ENCODE measurements at regions not wholly inside any gene's neighbourhood (a gene's known extent, or its start where the extent isn't known, plus 50 kb on each side); places are given as distances from the start of the nearest gene placed in this dataset.

DNA sequence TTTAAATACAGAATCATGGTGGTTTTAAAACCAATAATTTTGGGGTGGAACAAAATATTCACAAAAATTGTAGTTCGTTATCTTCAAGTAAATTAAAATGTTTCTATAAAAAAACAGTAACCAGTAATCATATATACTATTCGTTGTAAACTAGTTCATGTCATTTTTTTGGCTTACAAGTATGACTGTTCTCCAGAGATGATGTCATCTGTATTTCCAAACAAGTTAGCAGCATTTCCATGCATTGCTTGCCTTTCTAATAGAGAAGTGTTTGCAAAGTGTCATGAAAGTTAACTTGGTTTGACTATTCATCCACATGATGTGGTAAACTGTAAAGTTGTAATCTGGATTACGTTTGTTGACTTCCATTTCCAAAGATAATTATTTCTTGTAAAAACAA lies 717.9 kb upstream of the ADAMTS16 start:
- no peak for DNase-seq

DNA sequence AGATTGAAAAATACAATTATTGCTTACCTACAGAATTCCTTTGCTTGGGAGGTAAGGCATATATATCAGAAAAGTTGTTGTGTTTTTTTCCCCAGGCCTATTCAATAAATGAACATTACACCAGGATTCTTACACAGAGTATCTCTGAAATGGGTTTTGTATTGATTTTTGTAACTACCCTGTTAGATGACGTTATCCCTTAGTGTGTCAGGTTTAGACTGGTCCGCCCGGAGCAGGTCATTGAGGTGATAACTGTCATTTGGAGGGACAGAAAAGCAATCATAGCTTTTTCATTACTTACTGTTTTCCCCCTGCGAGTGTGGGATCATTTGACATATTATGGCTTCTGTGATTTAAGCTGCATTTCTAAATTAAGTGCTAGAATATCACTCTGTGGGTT lies 715.2 kb upstream of the ADAMTS16 start:
- no peak for DNase-seq

DNA sequence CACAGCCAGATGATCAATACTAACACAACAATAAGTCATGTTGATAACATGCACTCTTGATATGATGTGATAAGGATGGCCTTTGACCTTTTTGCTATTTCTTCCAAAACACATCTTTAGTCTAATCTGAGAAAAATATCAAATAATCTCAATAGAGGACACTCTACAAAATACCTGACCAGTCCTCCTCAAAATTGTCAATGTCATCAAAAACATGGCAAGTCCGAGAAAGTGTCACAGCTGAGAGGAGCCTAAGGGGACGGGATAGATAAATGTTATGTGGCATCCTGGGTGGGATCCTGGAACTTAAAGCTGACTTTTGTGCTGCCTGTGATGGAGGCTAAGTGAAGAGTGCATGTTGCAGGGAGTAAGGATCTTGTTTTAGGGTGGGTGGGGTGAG lies 699.6 kb upstream of the ADAMTS16 start:
- DNase-seq, result no peak

DNA sequence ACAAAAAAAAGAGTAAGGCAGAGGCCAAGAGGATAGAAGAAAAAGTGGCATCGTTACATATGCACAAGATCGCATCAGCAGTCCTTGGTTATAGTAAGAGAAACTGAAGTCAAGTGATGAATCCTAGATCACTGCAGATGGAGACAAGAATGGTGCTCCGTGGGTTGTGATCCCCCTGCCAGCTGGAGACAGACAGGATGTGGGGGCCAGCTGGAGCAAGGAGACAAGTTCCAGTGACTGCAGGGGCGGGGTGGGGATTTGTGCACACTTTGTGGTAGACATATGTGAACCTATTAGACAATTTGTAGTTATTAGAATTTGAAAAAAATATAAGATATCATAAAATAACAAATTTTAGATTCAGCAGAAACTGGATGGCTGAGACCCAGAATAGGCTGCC lies 697.9 kb upstream of the ADAMTS16 start:
- no peak for DNase-seq

GRCh38 chr5:4447657-4448056 lies 692.5 kb upstream of the ADAMTS16 start:
- DNase-seq, result no peak

DNA sequence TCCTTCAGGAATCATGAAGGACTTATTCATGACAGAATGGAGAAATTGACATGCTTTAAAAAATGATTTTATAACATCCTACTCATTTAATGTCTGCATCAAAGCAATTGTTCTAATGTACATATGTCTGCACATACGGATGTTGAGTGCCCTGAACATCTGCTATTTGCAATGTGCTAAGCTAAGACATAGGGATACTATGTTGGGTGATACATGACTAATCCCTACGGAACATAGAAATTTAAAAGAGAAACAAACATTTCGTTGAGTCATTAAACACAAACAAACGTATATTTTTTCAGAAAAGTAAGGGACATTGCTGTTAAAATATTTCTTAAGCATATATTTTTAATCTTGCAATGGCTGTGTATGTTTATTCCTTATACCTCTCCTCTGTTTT lies 686.5 kb upstream of the ADAMTS16 start:
- DNase-seq, result no peak

DNA sequence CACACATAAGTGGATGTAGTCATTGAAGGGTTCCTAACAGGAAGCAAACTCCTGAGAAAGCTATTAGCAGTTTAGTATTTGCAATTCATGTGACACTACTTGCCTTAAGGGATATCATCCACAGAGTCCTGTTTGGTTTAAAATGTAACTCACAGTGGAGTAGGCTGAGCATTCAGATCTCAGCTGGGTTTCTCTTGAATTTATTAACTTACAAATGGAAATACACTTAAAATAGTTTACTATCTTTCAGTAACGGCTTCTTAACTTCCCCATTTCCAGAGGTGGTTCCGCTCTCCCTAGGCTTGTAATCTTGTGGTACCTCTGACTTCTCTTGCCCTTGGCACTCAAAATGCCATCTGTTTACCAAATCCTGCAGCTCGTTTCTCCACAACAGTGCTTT lies 660.7 kb upstream of the ADAMTS16 start:
- DNase-seq, result no peak

DNA sequence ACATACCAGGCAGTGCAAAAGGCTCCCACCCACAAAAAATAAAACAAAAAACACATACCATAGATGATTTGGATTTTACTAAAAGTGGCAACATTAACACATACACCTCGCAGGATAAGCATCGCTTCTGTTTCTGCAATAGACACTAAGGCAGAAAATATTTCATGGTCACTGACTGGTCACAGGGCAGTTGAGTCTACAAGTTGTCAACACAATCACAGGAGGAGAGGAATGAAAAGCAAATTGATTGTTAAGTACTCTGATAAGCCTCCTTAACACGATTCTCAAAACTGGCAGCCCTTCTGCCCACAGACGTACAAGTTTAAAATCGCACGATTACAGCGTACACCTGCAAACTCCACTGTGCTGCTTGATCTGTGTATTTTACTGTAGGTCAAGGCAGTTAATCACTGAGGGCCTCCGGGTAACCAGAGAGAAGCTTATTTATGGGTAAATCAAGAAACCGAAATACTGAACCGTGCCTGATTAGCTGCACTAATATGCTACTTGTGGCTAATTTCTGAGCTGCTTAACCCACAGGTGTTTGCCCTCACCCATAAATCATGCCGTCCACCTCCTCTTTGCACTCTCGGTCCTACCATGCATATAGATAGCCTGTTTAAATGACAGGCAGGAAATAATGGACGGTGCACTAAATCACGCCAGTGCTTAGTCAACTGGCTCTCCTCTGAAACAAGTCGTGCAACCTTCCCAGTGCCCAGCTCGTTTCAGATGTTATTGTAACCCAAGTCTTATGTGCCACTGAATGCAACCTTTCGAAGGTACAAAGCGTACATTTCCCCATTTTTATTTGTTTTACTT lies 659.4 kb upstream of the ADAMTS16 start:
- DNase-seq, result no peak

DNA sequence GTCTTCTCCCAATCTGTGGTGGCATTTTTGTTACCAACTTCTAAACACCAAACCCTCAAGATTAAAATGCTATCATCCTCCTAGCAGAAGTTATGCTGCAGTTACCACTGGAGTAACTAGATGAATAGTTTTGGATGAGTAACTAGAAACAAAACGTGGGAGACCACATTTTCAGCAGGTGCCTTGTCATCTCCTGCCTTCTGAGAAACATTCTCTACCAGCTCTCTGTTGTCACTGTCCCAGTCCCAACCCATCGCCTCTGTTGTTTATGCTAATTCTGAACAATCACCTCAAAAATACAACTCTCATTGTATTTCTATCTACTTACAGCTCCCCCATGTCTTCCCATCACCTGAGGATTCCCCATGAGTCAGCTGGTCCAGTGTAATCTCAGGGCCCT lies 652.5 kb upstream of the ADAMTS16 start:
- no peak for DNase-seq

GRCh38 chr5:4511996-4512656 lies 628.0 kb upstream of the ADAMTS16 start:
- DNase-seq, result no peak

DNA sequence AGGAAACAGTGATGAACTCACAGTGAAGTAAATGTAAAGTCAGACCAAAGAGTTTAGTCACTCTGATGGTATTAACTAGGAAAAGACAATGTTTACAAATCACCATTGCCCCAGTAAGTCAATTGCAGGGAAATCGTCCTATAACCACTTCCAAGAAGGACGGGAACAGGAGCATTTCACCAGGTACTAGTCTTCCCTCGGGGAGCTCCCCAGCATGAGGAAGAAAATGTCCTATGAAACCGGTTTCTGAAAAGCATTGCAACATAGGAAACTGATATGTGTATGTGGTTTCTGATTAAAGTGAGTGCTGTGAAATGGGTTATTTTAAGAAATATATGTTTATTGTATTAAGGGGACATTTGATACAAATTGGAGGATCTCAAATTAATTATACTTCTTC lies 626.7 kb upstream of the ADAMTS16 start:
- no peak for DNase-seq

DNA sequence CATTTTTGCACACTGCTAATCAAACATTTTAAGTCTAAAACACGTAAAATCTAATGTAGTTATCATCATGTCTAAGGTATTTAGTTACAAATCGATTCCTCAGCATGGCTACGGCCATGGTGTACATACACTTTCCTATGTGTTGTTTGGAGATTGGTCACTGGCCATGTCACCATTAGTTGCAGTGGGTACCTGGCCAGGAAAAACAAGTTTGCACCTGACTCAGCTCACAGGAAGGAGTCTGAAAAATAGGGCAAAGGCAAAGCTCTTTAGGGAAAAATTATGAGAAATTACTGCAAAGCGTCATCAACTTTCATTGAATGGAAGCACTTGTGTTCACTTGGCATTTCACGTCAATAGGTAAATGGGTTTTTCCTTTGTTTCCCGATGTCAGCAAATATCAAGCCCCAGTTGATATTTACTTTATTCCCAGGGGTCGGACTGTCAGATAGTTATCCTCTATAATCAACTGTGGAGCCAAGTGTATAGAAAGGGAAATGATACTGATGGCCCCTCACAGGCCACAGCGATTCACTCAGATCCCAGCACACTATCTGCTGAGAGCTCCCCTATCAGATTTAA lies 626.0 kb upstream of the ADAMTS16 start:
- DNase-seq, result no peak

- no peak for DNase-seq
Observed at GRCh38 chr5:4518903-4519672, 621.0 kb upstream of the ADAMTS16 start.

DNA sequence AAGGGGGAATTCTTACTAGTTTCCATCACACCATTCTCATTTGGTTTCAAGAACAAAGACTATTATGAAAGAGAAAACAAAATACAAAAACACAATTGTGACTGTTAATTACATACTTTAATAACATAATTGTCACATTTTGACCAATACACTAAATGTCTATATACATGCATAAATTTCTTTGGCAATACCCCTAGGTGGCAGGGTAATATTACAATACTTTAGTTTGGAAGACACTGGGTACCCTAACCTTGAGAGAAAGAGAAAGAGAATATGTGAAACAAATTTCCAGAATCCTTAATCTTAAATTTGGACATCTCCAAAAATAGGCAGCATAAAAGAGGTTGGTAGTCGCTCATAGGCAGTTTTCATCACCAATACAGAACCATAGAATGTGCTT lies 619.6 kb upstream of the ADAMTS16 start:
- DNase-seq, result no peak

GRCh38 chr5:4523038-4523437 lies 617.1 kb upstream of the ADAMTS16 start:
- no peak for DNase-seq

DNA sequence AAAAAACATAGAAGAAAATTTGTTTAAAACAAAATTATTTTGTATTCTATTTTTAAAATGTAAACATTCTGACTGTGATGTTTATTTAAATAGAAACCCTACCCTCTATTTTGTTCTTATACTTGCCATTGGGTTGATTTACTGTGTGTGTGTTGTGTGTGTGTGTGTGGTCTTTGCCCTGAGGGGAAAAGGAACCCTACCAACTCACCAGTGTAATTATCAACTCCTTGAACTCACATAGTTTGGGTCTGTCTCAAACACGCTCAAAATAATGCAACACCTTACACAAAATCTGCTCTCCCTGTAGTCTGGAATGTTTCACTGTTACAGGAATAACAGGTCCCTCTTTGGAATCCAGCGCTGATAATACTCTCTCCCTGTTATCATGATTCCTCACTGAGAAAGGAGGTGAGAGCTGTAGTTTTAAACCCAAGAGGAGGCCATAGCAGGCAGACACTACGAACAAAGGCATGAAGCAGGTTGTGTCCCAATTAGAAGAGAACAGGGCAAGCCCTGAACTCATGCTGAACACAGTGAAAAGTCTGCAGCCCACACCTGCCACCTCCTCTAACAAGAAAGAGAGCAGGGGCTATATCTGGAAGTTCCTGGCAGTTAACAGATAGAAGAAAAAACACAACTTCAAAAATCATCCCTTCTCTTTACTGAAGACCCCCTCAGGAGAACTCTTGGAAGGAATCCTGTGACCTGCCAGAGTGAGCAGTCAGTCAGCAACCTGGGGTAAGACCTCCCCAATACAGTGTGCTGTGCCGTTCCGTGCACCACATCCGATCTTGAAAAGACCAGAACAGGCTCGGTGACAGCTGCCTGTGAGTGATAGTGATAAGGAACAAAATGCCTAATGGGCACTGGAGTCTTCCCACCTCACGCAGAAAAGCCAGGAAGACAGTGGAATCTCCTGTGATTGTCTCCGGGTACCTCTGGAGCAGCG lies 608.1 kb upstream of the ADAMTS16 start:
- DNase-seq, result no peak

DNA sequence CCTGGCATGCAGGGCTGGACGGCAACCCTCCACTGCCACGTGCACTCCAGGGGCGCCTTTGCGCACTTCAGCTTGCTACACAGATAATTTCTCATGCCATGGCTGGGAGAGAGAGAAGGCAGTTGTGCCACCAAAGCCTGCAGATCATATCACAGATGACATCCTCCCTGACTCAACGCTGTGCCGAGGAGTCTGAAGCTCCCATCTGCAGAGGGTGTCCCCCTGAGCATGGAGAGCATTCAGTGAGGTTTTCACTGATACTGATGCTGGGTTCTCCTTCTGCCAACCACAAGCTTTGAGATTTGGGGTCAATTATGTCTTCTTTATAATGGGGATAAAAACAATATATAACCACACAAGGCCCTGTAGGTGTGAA lies 607.4 kb upstream of the ADAMTS16 start:
- no peak for DNase-seq

- no peak for DNase-seq
Observed at GRCh38 chr5:4533457-4534105, 606.5 kb upstream of the ADAMTS16 start.

DNA sequence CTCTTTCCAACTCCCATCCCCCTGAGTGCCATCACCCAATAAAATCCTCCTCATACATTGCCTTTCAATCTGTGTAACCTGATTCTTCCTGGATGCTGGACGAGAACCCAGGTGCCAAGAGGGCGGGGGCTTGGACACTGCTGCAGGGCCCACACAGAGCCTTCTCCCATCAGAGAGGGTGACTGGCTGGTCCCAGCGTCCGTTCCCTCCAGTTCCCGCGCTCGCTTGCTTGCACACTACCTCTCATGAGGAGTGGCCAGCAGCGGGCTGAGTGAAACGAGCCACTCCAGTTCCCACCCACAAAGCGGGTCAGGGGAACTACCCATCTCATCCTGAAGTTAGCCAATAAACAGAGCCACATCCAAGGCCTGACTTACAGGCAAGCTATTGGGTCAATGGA lies 602.6 kb upstream of the ADAMTS16 start:
- no peak for DNase-seq

DNA sequence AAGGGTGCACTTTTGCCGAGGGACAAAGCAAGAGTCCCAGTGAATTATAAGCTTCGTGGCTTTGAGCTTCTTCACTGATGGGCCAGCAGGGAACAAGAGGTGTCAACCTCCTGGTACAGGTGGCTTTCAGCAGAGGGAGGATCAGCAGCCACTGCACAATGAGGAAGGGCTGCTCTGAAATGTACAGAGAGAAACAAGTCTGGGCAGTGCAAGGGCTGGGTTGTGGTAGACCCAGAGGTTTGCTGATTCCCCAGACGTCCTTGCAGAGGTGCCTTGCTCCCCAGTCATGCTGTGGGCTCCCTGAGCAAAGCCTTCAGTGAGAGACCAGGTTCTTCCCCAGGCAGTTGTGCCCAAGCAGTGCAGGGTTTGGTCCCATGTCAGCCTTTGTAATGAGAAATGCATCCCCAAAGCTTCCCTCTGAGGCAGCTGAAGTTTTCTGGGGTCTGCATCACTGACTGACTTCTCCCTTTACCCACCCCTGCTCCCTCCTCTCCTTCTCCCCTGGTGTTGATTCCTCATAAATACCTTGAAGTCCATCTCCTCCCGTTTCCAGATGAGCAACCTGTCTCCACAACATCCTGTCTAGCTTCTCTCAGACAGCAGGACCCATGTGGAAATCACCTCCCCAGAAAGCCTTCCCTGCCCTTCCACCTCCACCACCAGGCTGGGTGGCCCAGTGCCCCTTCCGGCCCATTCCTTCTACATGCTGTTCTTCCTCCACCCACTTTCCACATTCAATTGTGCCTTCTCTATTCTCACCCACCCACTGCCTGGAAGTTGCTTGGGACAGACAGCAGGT lies 599.6 kb upstream of the ADAMTS16 start:
- no peak for DNase-seq

- no peak for DNase-seq
Observed at GRCh38 chr5:4541334-4541733, 598.8 kb upstream of the ADAMTS16 start.
